Glomerular endothelial cell (primary cell): ENCODE measurements at regions not wholly inside any gene's neighbourhood (a gene's known extent, or its start where the extent isn't known, plus 50 kb on each side); places are given as distances from the start of the nearest gene placed in this dataset.

Experiments
- DNase-seq: peaks from one replicate; pipeline ENCODE4 v3.0.0-alpha.2; 2011; ENCODE audit warnings: low read depth, low spot score; ENCODE audit errors: extremely low read depth

- DNase-seq = no peak
Observed at GRCh38 chr2:861655-862354, 88.8 kb upstream of the SNTG2 start.

DNA sequence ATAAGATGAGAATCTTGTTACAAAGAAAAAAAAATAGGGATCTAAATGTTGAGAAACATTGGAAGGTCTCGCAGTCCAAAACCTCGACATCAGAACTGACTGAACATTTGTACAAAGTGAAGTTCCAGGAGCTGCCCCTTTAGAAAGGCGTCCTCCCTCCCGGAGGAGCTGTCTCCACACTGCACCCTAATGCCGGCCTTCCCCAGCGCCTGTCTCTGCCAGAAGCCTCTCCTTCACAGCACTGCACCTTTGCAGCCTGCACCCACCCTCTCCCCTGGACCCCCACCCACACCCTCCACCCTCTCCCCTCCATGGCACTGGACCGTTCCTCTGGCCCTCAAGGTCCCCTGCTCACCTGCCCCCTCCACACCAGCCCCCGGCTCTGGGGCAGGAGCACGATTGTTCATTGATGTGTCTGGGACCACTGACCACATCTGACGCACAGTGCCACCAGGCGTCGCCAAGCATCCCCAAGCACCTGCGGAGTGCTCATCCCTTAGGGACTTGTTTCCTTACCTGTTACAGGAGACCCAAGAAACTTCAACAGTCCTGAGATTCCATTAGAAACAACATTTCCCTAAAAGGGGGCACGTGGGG is 90.3 kb upstream of the SNTG2 start:
- DNase-seq = no peak

DNA sequence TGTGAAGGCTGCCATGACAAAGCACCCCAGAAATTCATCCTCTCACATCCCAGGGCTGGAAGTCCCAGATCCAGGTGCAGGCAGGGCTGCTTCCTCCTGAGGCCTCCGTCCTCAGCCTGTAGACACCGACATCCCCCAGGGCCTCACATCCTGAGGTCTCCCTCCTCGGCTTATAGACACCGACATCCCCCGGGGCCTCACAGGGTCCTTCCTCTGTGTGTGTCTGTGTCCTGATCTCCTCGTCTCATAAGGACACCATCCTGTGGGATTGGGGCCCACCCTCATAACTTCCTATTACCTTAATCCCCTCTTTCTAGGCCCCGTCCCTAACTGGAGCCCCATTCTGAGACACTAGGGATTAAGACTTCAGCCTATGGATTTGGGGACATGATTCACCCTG is 92.0 kb upstream of the SNTG2 start:
- no peak for DNase-seq

DNA sequence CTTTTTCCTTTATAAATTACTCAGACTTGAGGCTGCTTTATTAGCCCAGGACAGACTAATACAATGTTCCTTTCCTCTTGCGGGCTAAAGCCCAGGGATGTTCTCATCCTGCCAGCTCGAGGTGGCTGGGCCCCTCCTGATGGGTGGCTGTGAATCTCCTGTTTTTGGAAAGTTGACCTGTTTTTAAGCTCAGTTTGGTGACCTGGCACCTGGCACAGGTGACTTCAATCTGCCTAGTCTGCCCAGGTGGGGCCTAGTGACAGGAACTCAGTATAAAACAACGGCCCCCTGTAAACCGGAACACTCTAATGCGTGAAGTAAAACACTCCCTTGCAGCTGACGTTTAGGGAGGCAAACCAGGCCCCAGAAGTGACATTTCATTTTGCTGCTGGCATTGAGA is 92.7 kb upstream of the SNTG2 start:
- DNase-seq = no peak

DNA sequence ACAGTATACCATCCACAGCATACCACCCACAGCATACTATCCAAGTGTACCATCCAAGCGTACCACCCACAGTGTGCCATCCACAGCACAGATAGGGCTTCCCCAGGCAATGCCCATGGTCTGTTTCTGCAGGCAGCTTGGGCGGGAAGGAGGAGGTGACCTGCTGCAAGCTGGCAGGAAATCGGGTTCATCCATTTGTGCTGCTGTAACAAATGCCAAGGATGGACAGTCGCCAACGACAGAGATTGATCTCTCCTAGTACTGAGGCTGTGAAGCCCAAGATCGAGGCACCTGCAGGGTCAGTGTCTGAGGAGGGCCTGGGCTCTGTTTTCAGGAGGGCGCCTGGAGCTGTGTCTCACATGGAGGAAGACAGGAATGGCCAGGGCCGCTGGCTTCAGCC is 93.6 kb upstream of the SNTG2 start:
- no peak for DNase-seq

GRCh38 chr2:856456-856855 is 94.2 kb upstream of the SNTG2 start:
- DNase-seq = no peak

GRCh38 chr2:856041-856440 is 94.6 kb upstream of the SNTG2 start:
- no peak for DNase-seq

DNA sequence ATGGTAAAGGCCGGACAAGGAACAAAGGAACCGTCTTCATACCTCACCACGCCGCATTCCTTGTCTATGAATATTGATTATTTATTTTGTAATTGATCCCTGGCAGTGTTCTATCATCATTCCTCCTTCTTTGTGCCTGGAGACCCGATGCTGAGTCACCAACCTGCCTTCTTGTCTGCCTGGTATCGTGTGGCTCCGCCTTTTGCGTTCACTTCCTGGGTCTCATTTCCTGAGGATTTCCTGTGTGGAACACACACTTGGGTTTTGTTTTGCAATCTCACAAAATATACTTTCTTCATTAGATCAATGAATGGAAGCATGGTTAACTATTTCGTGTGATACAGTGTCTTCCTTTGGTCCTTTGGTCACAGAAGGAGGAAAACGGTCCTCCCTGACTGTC is 95.5 kb upstream of the SNTG2 start:
- DNase-seq = no peak

DNA sequence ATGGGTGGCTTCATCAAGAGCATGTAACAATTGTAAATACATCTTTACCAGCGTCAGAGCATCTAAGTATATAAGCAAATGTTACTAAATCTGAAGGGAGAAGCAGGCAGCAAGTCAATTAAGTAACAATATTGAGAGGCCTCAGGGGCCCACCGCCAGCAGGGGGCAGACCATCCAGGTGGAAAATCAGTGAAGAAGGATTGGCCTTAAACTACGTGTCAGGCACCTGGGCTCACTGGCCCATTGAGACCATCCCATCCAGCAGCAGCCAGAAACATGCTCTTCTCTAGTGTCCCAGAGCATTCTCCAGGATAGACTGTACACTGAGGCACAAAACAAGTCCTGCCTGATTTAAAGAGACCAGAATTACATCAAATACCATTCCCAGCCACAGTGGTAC is 96.2 kb upstream of the SNTG2 start:
- no peak for DNase-seq

- no peak for DNase-seq
Observed at GRCh38 chr2:853203-853870, 97.3 kb upstream of the SNTG2 start.

DNA sequence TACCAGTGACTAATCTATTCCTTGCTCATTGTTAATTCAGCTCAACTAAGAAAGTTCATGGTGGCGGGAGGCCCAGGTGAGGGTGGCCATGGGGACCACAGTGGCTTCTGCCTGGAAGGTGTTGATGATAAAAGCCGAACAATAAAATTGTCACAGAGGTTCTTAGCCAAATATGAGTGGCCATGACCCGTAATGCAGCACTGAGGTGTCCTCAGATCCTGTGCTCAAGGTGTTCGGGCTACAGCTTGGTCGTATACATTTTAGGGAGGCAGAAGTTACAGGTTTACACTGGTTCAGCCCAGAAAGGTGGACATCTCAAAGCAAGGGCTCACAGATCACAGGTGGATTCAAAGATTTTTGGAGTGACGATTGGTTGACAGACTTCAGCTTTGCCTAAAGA is 98.5 kb upstream of the SNTG2 start:
- no peak for DNase-seq

DNA sequence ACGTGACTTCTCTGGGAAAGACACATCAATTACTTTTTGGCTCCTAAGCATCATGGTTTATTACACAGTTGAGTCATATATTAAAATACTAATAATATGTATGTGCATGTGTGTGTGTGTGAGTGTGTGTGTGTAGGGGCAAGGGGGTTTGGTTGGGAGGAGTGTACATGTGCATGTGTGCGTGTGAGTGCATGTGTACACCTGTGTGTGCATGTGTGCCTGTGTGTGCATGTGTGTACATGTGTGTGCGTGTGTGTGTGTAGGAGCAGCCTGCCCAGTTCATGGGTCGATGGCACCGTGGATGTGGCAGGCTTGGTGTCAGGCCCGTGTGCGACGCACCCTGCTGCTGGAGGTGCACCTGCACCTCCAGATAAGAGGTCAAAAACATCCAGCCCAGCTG is 99.0 kb upstream of the SNTG2 start:
- no peak for DNase-seq

DNA sequence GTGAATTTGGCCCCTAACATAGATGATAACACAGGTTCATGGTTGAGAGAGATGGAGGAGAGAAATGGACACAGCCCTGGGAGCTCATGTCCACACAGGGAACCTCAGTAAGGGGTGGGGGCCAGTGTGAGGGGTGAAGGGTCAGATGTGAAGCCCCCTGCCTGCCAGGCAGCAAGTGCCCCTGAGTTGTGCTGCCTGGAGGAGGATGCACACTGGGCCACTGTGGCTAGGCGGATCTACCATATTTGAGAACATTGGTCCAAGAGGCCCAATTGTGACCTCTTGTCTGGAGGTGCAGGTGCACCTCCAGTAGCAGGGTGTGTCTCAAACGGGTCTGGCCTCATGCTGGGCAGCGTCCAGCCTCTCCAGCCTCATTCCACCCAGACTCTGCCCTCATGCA is 99.6 kb upstream of the SNTG2 start:
- no peak for DNase-seq

GRCh38 chr2:850429-850828 is 100.2 kb upstream of the SNTG2 start:
- DNase-seq = no peak

- DNase-seq = no peak
Observed at GRCh38 chr2:848099-848498, 102.5 kb upstream of the SNTG2 start.

DNA sequence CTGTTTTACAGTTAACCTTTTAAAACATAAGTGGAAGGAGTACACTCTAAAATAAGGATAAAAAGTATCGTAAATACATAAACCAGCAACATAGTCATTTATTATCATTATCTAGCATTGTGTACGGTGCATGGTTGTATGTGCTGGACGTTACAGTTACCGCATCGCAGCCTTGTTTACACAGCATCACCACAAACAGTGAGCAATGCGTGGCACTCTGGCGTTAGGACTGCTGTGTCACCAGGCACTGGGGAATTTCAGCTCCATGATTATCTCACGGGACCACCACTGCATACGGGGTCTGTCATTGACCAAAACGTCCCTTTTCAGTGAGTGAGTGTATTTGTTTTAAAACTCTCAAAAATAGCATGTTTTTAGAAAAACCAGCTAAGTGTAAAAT is 103.0 kb upstream of the SNTG2 start:
- no peak for DNase-seq

- no peak for DNase-seq
Observed at GRCh38 chr2:844715-845114, 105.9 kb upstream of the SNTG2 start.

- DNase-seq = no peak
Observed at GRCh38 chr2:842151-842803, 108.4 kb upstream of the SNTG2 start.

DNA sequence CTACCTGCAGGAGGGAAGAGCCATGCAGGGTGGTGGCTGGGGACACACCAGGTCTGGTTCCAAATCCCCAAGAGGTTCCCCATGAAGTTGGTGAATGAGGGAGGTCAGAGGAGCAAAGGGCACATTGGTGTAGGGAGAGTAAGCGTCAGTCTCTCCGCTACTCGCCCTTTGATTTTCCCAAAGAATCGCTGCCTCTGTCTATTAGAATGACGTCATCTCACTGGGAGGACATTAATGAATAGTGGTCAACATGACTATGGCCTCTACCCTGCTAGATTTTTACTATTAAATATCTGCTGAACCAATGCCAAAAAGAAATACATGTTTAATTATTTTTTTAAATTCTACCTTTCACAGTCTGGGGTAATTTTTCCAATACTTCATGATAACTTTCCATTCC is 109.6 kb upstream of the SNTG2 start:
- DNase-seq = no peak

- DNase-seq = no peak
Observed at GRCh38 chr2:834233-834632, 116.4 kb upstream of the SNTG2 start.

- no peak for DNase-seq
Observed at GRCh38 chr2:833180-833579, 117.5 kb upstream of the SNTG2 start.

GRCh38 chr2:832635-833034 is 118.0 kb upstream of the SNTG2 start:
- no peak for DNase-seq
